H1 (cell line): ENCODE measurements at regions not wholly inside any gene's neighbourhood (a gene's known extent, or its start where the extent isn't known, plus 50 kb on each side); places are given as distances from the start of the nearest gene placed in this dataset.

Experiments used
- CTCF ChIA-PET: fragments of 300-600 bp; sonication (Branson Sonifier 250); formaldehyde crosslinking; loops from one replicate; lab custom pipeline; 2021; ENCODE audit not compliant: partially characterized antibody; lab: Charles Lee
- POLR2A ChIA-PET: fragments of 300-600 bp; sonication (Branson Sonifier 250); formaldehyde crosslinking; loops from one replicate; lab custom pipeline; 2021; ENCODE audit warnings: inconsistent platforms; ENCODE audit not compliant: partially characterized antibody; lab: Charles Lee
- DNase-seq, 2 experiments: peaks; one replicate each; pipeline versions ENCODE4 v3.0.0 to v3.0.0-alpha.2; 2010 to 2022; ENCODE audit warnings: low spot score in 2 of 2, low read depth in 1 of 2, mixed read lengths in 1 of 2
- FAIRE-seq: peaks from 2 replicates; lab custom pipeline; 2011; peaks lifted over from hg19 to GRCh38; lab: Jason Lieb, UNC
- H2AFZ ChIP-seq: 2 replicates; pipeline ENCODE4 v1.8.1; 2012; ENCODE audit warnings: low read length, inconsistent platforms
- H2AK5ac ChIP-seq: 2 replicates; pipeline ENCODE4 v1.6.1; 2013; ENCODE audit warnings: low read depth, low read length
- H2BK120ac ChIP-seq: replicated peaks from 2 replicates; pipeline ENCODE3; 2013; ENCODE audit warnings: low read depth, low read length, inconsistent platforms
- H2BK12ac ChIP-seq: 2 replicates; pipeline ENCODE4 v1.6.1; 2013; ENCODE audit warnings: low read depth, low read length
- H2BK15ac ChIP-seq: 2 replicates; pipeline ENCODE4 v1.6.1; 2013; ENCODE audit warnings: low read length
- H2BK20ac ChIP-seq: 2 replicates; pipeline ENCODE4 v1.6.1; 2013; ENCODE audit warnings: low read length
- H2BK5ac ChIP-seq: 2 replicates; pipeline ENCODE4 v1.6.1; 2013; ENCODE audit warnings: low read depth, low read length
- H3K14ac ChIP-seq: 2 replicates; pipeline ENCODE4 v1.6.1; 2013; ENCODE audit warnings: inconsistent platforms; ENCODE audit not compliant: insufficient read length
- H3K18ac ChIP-seq: 2 replicates; pipeline ENCODE4 v1.6.1; 2013; ENCODE audit warnings: low read length; ENCODE audit errors: extremely low read depth
- H3K23ac ChIP-seq: 2 replicates; pipeline ENCODE4 v1.6.1; 2013; ENCODE audit warnings: inconsistent platforms; ENCODE audit not compliant: insufficient read length
- H3K23me2 ChIP-seq: 2 replicates; pipeline ENCODE4 v1.6.1; 2013; ENCODE audit warnings: low read depth, low read length
- H3K27ac ChIP-seq: 2 replicates; pipeline ENCODE4 v1.6.1; 2011; ENCODE audit warnings: low read depth, low read length, inconsistent platforms
- H3K27me3 ChIP-seq, 4 experiments: replicated peaks in 1 of 4; 1 replicate in 1 of 4; 2 replicates in 3 of 4; pipeline versions ENCODE4 v1.6.1 to v1.8.1; 2011 to 2013; ENCODE audit warnings: low read length in 3 of 4, mild to moderate bottlenecking in 3 of 4, inconsistent platforms in 2 of 4, mixed read lengths in 2 of 4, moderate library complexity in 1 of 4; ENCODE audit not compliant: control insufficient read depth in 3 of 4, insufficient read depth in 3 of 4; ENCODE audit errors: extremely low read depth in 1 of 4
- H3K36me3 ChIP-seq, 4 experiments: 2 replicates each; pipeline versions ENCODE4 v1.6.1 to v1.8.1; 2011 to 2013; ENCODE audit warnings: mild to moderate bottlenecking in 4 of 4, low read length in 3 of 4, moderate library complexity in 2 of 4, control low read depth in 1 of 4, inconsistent platforms in 1 of 4; ENCODE audit not compliant: insufficient read depth in 4 of 4, control insufficient read depth in 2 of 4
- H3K4ac ChIP-seq: replicated peaks from 2 replicates; pipeline ENCODE3; 2013; ENCODE audit warnings: low read length, low read depth, mixed read lengths, inconsistent platforms; ENCODE audit not compliant: insufficient read length
- H3K4me1 ChIP-seq, 4 experiments: replicated peaks in 1 of 4; 1 replicate in 1 of 4; 2 replicates in 3 of 4; pipeline versions ENCODE4 v1.6.1 to v1.8.1; 2011 to 2013; ENCODE audit warnings: low read length in 3 of 4, inconsistent platforms in 2 of 4, mixed read lengths in 1 of 4; ENCODE audit not compliant: insufficient read depth in 4 of 4, control insufficient read depth in 3 of 4
- H3K4me2 ChIP-seq, 2 experiments: 2 replicates each; pipeline versions ENCODE4 v1.6.1 to v1.8.1; 2011 to 2013; ENCODE audit warnings: low read depth in 2 of 2, low read length in 2 of 2, control low read depth in 1 of 2, inconsistent platforms in 1 of 2, mild to moderate bottlenecking in 1 of 2; ENCODE audit not compliant: insufficient read depth in 1 of 2
- H3K4me3 ChIP-seq, 4 experiments: fragments of 200-600, 300-600 bp in 1 of 4; sonication (generic), shearing (Covaris generic), sonication (Bioruptor Twin) in 1 of 4; 2 replicates each; pipeline versions ENCODE4 v1.5.1 to v1.8.1; 2011 to 2016; ENCODE audit warnings: low read length in 4 of 4, low read depth in 3 of 4, control low read depth in 2 of 4, inconsistent platforms in 2 of 4, mild to moderate bottlenecking in 2 of 4, mixed read lengths in 1 of 4, moderate library complexity in 1 of 4; ENCODE audit not compliant: insufficient read depth in 2 of 4; ENCODE audit errors: extremely low read depth in 1 of 4
- H3K56ac ChIP-seq: replicated peaks from 2 replicates; pipeline ENCODE3; 2013; ENCODE audit warnings: low read depth, mild to moderate bottlenecking, mixed read lengths, low read length, inconsistent platforms; ENCODE audit not compliant: insufficient read length
- H3K79me1 ChIP-seq: 2 replicates; pipeline ENCODE4 v1.6.1; 2013; ENCODE audit warnings: low read depth, low read length, control low read depth
- H3K79me2 ChIP-seq, 2 experiments: 2 replicates each; pipeline versions ENCODE4 v1.6.1 to v1.8.1; 2012 to 2013; ENCODE audit warnings: low read length in 2 of 2, mild to moderate bottlenecking in 2 of 2, inconsistent platforms in 1 of 2; ENCODE audit not compliant: insufficient read depth in 2 of 2, control insufficient read depth in 1 of 2
- H3K9ac ChIP-seq, 4 experiments: replicated peaks in 1 of 4; 1 replicate in 1 of 4; 2 replicates in 3 of 4; pipeline versions ENCODE4 v1.6.1 to v1.8.1; 2011 to 2013; ENCODE audit warnings: low read depth in 3 of 4, low read length in 3 of 4, control low read depth in 2 of 4, mild to moderate bottlenecking in 2 of 4, moderate library complexity in 2 of 4, inconsistent platforms in 1 of 4; ENCODE audit errors: extremely low read depth in 1 of 4
- H3K9me3 ChIP-seq, 2 experiments: 2 replicates each; pipeline versions ENCODE4 v1.6.1 to v1.8.1; 2012 to 2013; ENCODE audit warnings: mild to moderate bottlenecking in 2 of 2, moderate library complexity in 2 of 2, control low read depth in 1 of 2, inconsistent platforms in 1 of 2, low read depth in 1 of 2, low read length in 1 of 2, mixed read lengths in 1 of 2; ENCODE audit not compliant: insufficient read depth in 2 of 2
- H4K20me1 ChIP-seq, 2 experiments: replicated peaks in 1 of 2; 2 replicates each; pipeline versions ENCODE3 to v1.8.1; 2011 to 2013; ENCODE audit warnings: inconsistent platforms in 2 of 2, low read length in 2 of 2, mild to moderate bottlenecking in 1 of 2; ENCODE audit not compliant: insufficient read depth in 2 of 2, control insufficient read depth in 1 of 2
- H4K5ac ChIP-seq: 2 replicates; pipeline ENCODE4 v1.6.1; 2013; ENCODE audit warnings: low read length, low read depth, mixed read lengths, inconsistent platforms; ENCODE audit not compliant: insufficient read length
- H4K8ac ChIP-seq: 2 replicates; pipeline ENCODE4 v1.8.0; 2013; ENCODE audit warnings: mild to moderate bottlenecking, moderate library complexity, low read length, inconsistent platforms; ENCODE audit not compliant: insufficient read depth; ENCODE audit errors: extremely low read depth
- H4K91ac ChIP-seq: replicated peaks from 2 replicates; pipeline ENCODE3; 2013; ENCODE audit warnings: low read length, mixed read lengths, inconsistent platforms; ENCODE audit not compliant: insufficient read length
- CHD1 ChIP-seq: IDR thresholded peaks from 2 replicates; pipeline ENCODE4 v1.6.1; 2012; ENCODE audit warnings: low read depth, low read length, improper control_type of control experiment
- GTF2F1 ChIP-seq: IDR thresholded peaks from 2 replicates; pipeline ENCODE4 v1.6.1; 2012; ENCODE audit warnings: low read depth, low read length, improper control_type of control experiment, borderline replicate concordance

- Histone ChIP-seq H3K4me3 (no peak overlapping the region), H3K23ac (no peak overlapping the region), H4K5ac (no peak overlapping the region), H3K18ac (no peak overlapping the region), H3K79me1 (no peaks in the 10 kb centered on the region), H2BK15ac (no peak overlapping the region), H2AFZ (no peak overlapping the region), H3K14ac (no peak overlapping the region), H3K9ac (no peak overlapping the region), H2AK5ac (no peak overlapping the region), H3K56ac (no peak overlapping the region), H3K23me2 (no peaks in the 10 kb centered on the region), H2BK20ac (no peak overlapping the region), H2BK120ac (no peak overlapping the region), H3K27ac (no peak overlapping the region), H4K91ac (no peak overlapping the region), H3K4me1 (no peaks in the 10 kb centered on the region), H3K9me3 (no peaks in the 10 kb centered on the region), H2BK12ac (no peak overlapping the region), H3K4ac (no peak overlapping the region), H3K4me2 (no peak overlapping the region), H4K20me1 (no peaks in the 10 kb centered on the region), H3K36me3 (no peaks in the 10 kb centered on the region), H4K8ac (no peak overlapping the region), H2BK5ac (no peak overlapping the region), H3K79me2 (no peaks in the 10 kb centered on the region), H3K27me3 (no peaks in the 10 kb centered on the region)
- FAIRE-seq (no peak), DNase-seq (no peak)
- ChIA-PET CTCF (no interaction called here), POLR2A (no interaction called here)
- TF ChIP-seq GTF2F1 (no peak), CHD1 (no peak)
Measured at GRCh38 chr6:164308339-164308738, 893.8 kb downstream of the QKI start.
